UCSD-AML1 (cell line): ENCODE measurements at regions not wholly inside any gene's neighbourhood (a gene's known extent, or its start where the extent isn't known, plus 50 kb on each side); places are given as distances from the start of the nearest gene placed in this dataset.

Source experiments
- DNase-seq: peaks from one replicate; lab custom pipeline; 2025; ENCODE audit not compliant: unreplicated experiment; lab: John Stamatoyannopoulos, UW

DNA sequence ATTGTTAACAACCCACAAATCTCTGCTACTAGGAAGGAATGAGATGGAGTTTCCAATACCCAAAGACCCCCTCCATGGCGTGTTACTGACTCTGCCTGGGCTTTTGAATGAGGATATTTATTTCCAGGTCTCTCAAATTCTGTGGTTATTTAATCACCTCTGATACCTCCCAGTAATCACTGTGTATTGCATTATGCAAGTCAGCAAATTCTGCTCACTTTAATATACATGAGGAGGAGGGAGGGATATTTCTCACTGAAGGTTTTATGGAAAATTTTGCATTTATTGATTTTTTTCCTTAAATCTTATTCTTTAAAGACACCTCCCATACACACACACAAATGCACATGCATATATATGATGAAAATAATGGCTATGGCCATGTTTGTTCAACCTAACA lies 962.9 kb downstream of the VRK1 start:
- DNase-seq = no peak

GRCh38 chr14:97762386-97762785 lies 965.2 kb downstream of the VRK1 start:
- no peak for DNase-seq

GRCh38 chr14:97771340-97772045 lies 974.3 kb downstream of the VRK1 start:
- no peak for DNase-seq

DNA sequence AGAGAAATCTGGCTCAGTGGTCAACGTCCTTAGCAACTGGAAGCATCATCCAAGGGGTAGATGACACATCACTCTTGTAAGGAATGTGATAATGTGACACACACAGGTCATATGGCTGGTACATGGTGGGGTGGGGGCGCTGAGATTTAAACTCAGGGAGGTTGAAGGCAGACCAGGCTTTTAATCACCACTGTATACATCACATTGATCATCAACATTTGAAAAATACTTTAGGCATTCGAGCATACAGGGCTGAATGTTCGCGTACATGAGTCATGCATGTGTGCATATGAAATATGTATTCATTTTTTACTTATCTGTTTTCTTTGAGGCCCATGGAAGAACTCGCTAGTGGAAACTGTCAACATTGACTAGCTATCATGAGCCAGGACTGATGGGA lies 976.4 kb downstream of the VRK1 start:
- no peak for DNase-seq

- no peak for DNase-seq
Observed at GRCh38 chr14:97776890-97777558, 979.8 kb downstream of the VRK1 start.

- no peak for DNase-seq
Observed at GRCh38 chr14:97777622-97778355, 980.6 kb downstream of the VRK1 start.

- DNase-seq = no peak
Observed at GRCh38 chr14:97779140-97779539, 982.0 kb downstream of the VRK1 start.

- no peak for DNase-seq
Observed at GRCh38 chr14:97780804-97781203, 983.6 kb downstream of the VRK1 start.

DNA sequence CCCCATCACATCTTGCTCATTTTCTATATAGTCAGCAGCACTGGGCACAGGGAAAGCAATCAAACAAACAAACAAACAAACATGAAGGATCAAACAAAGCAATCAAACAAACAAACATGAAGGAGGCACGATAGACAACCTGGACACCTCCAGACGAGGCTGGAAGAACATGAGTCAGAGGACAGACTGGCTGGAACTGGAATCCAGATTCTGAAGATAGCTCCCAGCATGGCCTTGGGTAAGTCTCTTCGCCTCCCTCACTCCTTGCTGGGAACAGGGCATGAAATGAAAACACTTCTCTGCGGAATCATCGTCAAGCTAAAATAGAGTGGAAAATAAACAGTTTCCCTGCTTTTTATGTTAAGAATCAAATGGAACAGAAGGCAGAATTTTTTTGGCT lies 984.8 kb downstream of the VRK1 start:
- no peak for DNase-seq

DNA sequence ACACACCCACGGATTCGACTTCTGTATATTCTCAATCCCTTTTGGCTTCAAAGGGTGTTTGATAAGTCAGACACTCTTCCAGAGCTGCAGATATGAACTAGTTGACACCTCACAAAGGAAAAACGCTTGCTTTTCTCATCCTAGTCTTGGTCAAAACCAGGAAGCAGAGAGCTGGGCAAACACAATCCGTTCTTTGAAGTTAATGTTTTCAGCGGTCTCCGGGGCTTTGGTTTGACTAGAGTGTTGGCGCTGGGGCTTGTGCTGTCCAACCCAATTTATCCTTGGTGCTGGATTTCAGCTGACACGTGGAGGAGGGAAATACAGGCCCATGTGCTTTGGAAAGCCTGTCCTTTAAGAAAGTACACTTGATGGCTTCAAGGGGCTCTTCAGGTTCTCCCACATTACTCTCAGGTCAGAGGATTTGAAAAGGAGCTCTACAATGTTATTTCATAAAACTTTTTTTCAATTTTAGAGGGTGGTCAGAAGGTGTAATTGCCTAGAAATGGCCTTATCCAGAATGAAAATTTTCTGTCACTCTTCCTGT lies 985.8 kb downstream of the VRK1 start:
- DNase-seq = no peak

DNA sequence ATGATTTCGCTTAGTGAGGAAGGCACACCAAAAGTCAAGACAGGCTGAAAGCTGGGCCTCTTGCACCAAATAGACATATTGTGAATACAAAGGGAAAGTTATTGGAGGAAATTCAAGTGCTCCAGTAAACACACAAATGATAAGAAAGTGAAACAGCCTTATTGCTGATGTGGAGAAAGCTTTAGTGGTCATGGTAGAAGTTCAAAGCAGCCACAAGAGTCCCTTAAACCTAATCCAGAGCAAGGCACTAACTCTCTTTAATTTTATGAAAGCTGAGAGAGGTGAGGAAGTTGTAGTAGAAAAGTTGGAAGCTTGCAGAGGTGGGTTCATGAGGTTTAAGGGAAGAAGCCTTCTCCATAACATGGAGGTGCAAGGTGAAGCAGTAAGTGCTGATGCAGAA lies 988.3 kb downstream of the VRK1 start:
- DNase-seq = no peak

DNA sequence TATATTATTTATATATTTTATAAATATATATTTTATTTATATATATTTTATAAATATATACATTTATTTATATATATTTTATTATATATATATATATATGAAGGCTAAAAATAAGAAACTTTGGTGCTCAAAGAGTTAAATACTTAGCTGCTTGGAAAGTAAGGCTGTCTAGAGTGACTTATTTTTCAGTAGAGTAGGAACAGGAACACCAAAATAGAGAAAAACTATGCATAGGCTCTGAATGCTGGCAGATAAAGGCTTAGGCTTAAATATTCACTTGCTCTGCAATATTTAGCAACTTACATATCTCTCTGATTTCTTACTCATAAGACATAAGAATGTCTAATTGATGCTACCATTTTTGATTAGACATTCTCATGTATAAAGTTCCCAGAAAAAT lies 991.2 kb downstream of the VRK1 start:
- DNase-seq = no peak

DNA sequence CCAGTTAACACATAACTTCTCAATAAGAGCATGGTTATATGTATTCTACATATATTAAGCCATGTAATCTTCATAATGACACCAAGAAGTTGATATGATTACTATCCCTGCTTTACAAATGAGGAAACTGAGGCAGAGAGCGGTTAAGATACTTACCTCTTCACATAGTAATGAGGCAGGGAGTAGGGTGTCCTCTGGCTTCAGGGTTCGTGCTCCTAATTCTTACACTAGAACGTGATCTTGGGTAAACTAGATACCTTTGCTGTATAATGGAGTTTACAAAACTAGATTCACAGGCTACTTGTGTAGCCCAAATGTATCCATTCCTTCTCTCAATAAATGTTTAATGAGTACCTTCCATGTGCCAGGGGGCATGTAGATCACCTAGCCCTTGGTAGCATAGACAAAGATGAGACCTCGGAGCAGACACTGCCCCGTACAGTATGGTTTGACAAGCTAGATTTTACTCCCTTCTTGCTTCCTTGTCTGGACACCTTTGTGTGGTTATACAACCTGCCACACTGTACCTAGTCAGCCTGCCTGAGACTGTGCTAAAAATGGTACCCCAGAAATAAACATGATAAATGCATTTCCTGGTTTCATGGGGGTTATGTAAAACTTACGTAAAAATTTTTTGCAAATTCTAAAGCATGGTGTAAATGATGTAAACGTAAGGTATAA lies 991.8 kb downstream of the VRK1 start:
- DNase-seq = no peak

- no peak for DNase-seq
Observed at GRCh38 chr14:97791072-97791471, 993.9 kb downstream of the VRK1 start.

DNA sequence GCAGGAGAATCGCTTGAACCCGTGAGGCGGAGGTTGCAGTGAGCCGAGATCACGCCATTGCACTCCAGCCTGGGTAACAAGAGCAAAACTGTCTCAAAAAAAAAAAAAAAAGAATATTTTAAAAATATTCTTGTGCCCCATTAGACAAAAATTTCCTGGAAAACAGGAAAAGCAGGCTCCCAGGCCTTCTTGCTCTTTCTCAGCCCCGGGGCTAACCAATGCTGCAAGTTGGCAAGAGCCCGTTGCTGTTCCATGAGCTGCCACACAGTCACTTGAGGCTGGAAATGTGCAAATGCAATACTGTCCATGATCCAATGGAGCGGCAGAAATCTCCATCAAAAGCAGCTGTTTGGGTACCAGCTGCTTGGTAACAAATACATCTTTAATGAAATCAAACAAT lies 994.7 kb downstream of the VRK1 start:
- no peak for DNase-seq

GRCh38 chr14:97796511-97796910 lies 999.3 kb downstream of the VRK1 start:
- DNase-seq = no peak

GRCh38 chr14:97798176-97798575 lies 1001.0 kb downstream of the VRK1 start:
- DNase-seq = no peak

GRCh38 chr14:97802430-97803373 lies 1005.5 kb downstream of the VRK1 start:
- DNase-seq = no peak

DNA sequence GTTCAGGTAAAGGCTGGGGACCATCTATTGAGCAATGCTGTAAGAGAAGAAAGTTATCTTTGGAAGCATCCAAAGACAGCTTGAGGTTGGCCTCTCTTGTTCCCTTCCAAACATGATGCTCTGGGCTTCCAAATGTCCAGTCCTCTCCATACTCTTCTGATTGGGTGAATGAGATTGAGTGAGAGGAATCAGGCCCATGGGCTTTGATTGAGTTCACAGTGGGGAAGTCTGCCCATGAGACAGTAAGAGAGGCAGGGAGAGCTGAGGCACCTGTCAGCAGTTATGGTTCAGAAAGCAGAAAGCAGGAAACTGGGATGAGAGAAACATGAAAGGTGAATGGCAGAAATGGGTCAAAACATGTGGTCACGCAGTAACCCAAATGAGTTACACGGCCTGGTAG lies 1006.9 kb downstream of the VRK1 start:
- DNase-seq = no peak

DNA sequence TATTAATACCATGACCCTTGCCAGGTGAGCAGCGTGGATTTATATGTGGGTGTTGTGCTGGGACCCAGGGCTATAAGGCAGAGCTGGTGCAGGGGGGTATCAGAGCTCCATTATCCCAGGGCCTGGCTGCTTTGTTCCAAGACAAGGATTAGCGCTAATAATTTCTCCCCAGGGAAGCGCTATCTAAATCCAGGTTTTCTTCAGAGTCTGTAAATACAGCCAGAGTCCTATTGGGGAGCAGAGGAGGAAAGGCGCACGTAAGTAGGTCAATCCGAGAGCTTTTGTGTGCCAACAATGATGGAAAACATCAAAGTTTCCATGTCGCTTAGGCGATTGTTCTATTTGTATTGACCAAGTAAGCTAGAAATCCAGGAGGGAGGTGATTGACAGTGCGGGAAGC lies 1009.7 kb downstream of the VRK1 start:
- DNase-seq = no peak
